SK-N-MC (cell line): ENCODE measurements at regions not wholly inside any gene's neighbourhood (a gene's known extent, or its start where the extent isn't known, plus 50 kb on each side); places are given as distances from the start of the nearest gene placed in this dataset.

Experiments used
- DNase-seq: peaks from one replicate; pipeline ENCODE4 v3.0.0-alpha.2; 2011; ENCODE audit warnings: low read depth, low spot score
- H3K27ac ChIP-seq: fragments of 200-600 bp; sonication (generic); 2 replicates; pipeline ENCODE4 v1.5.1; 2016; ENCODE audit warnings: mixed run types
- H3K36me3 ChIP-seq: fragments of 200-600 bp; sonication (generic); 2 replicates; pipeline ENCODE4 v1.6.1; 2017; ENCODE audit warnings: antibody characterized with exemption, low read length, mixed read lengths; ENCODE audit not compliant: insufficient read depth
- H3K4me3 ChIP-seq: fragments of 200-600 bp; sonication (generic); 2 replicates; pipeline ENCODE4 v1.5.1; 2016
- H3K9ac ChIP-seq: fragments of 200-600 bp; sonication (generic); 2 replicates; pipeline ENCODE4 v1.8.0; 2017; ENCODE audit warnings: mixed run types, mixed read lengths; ENCODE audit not compliant: insufficient read length
- H3K9me3 ChIP-seq: fragments of 200-600 bp; sonication (generic); 2 replicates; pipeline ENCODE4 v1.6.1; 2017; ENCODE audit warnings: low read depth, mild to moderate bottlenecking, antibody characterized with exemption, low read length, moderate library complexity, mixed read lengths
- EZH2 ChIP-seq: fragments of 200-600 bp; sonication (generic); IDR thresholded peaks from one replicate; pipeline ENCODE4 v1.6.1; 2017; ENCODE audit warnings: antibody characterized with exemption
- FOXP2 ChIP-seq: optimal IDR thresholded peaks from 2 replicates; pipeline ENCODE3; 2011; ENCODE audit warnings: mild to moderate bottlenecking, moderate library complexity; ENCODE audit not compliant: insufficient read depth; ENCODE audit errors: extremely low read length, control extremely low read depth
- POLR2AphosphoS5 ChIP-seq: IDR thresholded peaks from 2 replicates; pipeline ENCODE4 v1.6.1; 2012; ENCODE audit warnings: mild to moderate bottlenecking, low read depth, low read length, borderline replicate concordance

- no peaks in the 10 kb centered on the region for H3K9me3 ChIP-seq
- no peak for DNase-seq
- H3K36me3 ChIP-seq, result no peaks in the 10 kb centered on the region
- H3K9ac ChIP-seq, result no peak overlapping the region
- no peak overlapping the region for H3K27ac ChIP-seq
- no peak overlapping the region for H3K4me3 ChIP-seq
- no peak for TF ChIP-seq POLR2AphosphoS5
- no peak for TF ChIP-seq FOXP2
Measured at GRCh38 chr11:97428247-97428790, 1038.5 kb downstream of the JRKL start.

- H3K9me3 ChIP-seq, result no peaks in the 10 kb centered on the region
- no peak overlapping the region for H3K27ac ChIP-seq
- no peak for TF ChIP-seq EZH2
- no peak for TF ChIP-seq FOXP2
- TF ChIP-seq POLR2AphosphoS5, result no peak
- H3K9ac ChIP-seq, result no peak overlapping the region
- no peaks in the 10 kb centered on the region for H3K36me3 ChIP-seq
- no peak overlapping the region for H3K4me3 ChIP-seq
- DNase-seq, result no peak
Measured at GRCh38 chr11:97430877-97431276, 1041.1 kb downstream of the JRKL start.

GRCh38 chr11:97432926-97433325 lies 1043.1 kb downstream of the JRKL start:
- H3K36me3 ChIP-seq, result no peaks in the 10 kb centered on the region
- H3K9ac ChIP-seq, result no peak overlapping the region
- H3K27ac ChIP-seq, result no peak overlapping the region
- no peaks in the 10 kb centered on the region for H3K9me3 ChIP-seq
- H3K4me3 ChIP-seq, result no peak overlapping the region
- no peak for TF ChIP-seq FOXP2
- no peak for TF ChIP-seq EZH2
- no peak for TF ChIP-seq POLR2AphosphoS5
- DNase-seq, result no peak

- Histone ChIP-seq H3K9me3 (no peaks in the 10 kb centered on the region), H3K36me3 (no peaks in the 10 kb centered on the region), H3K27ac (no peak overlapping the region), H3K4me3 (no peak overlapping the region), H3K9ac (no peak overlapping the region)
- DNase-seq, result no peak
- TF ChIP-seq FOXP2 (no peak), EZH2 (no peak), POLR2AphosphoS5 (no peak)
Measured at GRCh38 chr11:97445561-97445960, 1055.7 kb downstream of the JRKL start.

- no peak overlapping the region for H3K9ac ChIP-seq
- no peak overlapping the region for H3K4me3 ChIP-seq
- H3K36me3 ChIP-seq, result no peaks in the 10 kb centered on the region
- TF ChIP-seq POLR2AphosphoS5 (no peak), EZH2 (no peak), FOXP2 (no peak)
- H3K9me3 ChIP-seq, result no peaks in the 10 kb centered on the region
- no peak overlapping the region for H3K27ac ChIP-seq
- DNase-seq, result no peak
Measured at GRCh38 chr11:97451441-97451840, 1061.6 kb downstream of the JRKL start.

- no peaks in the 10 kb centered on the region for H3K9me3 ChIP-seq
- no peak for DNase-seq
- no peak overlapping the region for H3K4me3 ChIP-seq
- H3K9ac ChIP-seq, result no peak overlapping the region
- H3K36me3 ChIP-seq, result no peaks in the 10 kb centered on the region
- TF ChIP-seq EZH2 (no peak), POLR2AphosphoS5 (no peak), FOXP2 (no peak)
- no peak overlapping the region for H3K27ac ChIP-seq
Measured at GRCh38 chr11:97454988-97455387, 1065.2 kb downstream of the JRKL start.

- Histone ChIP-seq H3K9ac (no peak overlapping the region), H3K9me3 (no peaks in the 10 kb centered on the region), H3K27ac (no peak overlapping the region), H3K4me3 (no peak overlapping the region), H3K36me3 (no peaks in the 10 kb centered on the region)
- DNase-seq, result no peak
- TF ChIP-seq POLR2AphosphoS5 (no peak), FOXP2 (no peak), EZH2 (no peak)
Measured at GRCh38 chr11:97460091-97460490, 1070.3 kb downstream of the JRKL start.

GRCh38 chr11:97461044-97461880 lies 1071.4 kb downstream of the JRKL start:
- DNase-seq, result no peak
- Histone ChIP-seq H3K4me3 (no peak overlapping the region), H3K9me3 (no peaks in the 10 kb centered on the region), H3K9ac (no peak overlapping the region), H3K36me3 (no peaks in the 10 kb centered on the region), H3K27ac (no peak overlapping the region)
- TF ChIP-seq FOXP2 (no peak), POLR2AphosphoS5 (no peak), EZH2 (no peak)
